OCI-LY7 (cell line): ENCODE measurements at regions not wholly inside any gene's neighbourhood (a gene's known extent, or its start where the extent isn't known, plus 50 kb on each side); places are given as distances from the start of the nearest gene placed in this dataset.

Experiments
- BruUV-seq: library from RNA; stranded (reverse); fragments of 400-500 nt; replicated peaks from 2 replicates; lab custom pipeline; 2021; lab: Mats Ljungman, UMichigan
- CTCF ChIA-PET: fragments of 300-600 bp; sonication (Branson Sonifier 250); formaldehyde crosslinking; loops from one replicate; lab custom pipeline; 2022; ENCODE audit warnings: antibody characterized with exemption; ENCODE audit not compliant: unreplicated experiment; lab: Charles Lee
- POLR2A ChIA-PET: fragments of 300-600 bp; sonication (Branson Sonifier 250); formaldehyde crosslinking; loops from one replicate; lab custom pipeline; 2022; ENCODE audit warnings: antibody characterized with exemption; lab: Charles Lee
- DNase-seq: peaks from one replicate; pipeline ENCODE4 v3.0.0-alpha.2; 2015; ENCODE audit warnings: low spot score
- H2AFZ ChIP-seq: fragments of 200-600 bp; sonication (generic), shearing (Covaris generic); 2 replicates; pipeline ENCODE4 v1.6.1; 2014; ENCODE audit warnings: mild to moderate bottlenecking, antibody characterized with exemption, low read length, moderate library complexity
- H3K27ac ChIP-seq: fragments of 200-600 bp; sonication (generic); 2 replicates; pipeline ENCODE4 v1.5.1; 2014; ENCODE audit warnings: mixed run types, low read depth, mild to moderate bottlenecking, moderate library complexity, low read length, inconsistent platforms; ENCODE audit not compliant: poor library complexity, severe bottlenecking
- H3K36me3 ChIP-seq: fragments of 200-600 bp; sonication (generic); 2 replicates; pipeline ENCODE4 v1.6.1; 2014; ENCODE audit warnings: mild to moderate bottlenecking, antibody characterized with exemption, low read length, moderate library complexity, mixed read lengths; ENCODE audit not compliant: insufficient read depth
- H3K4me1 ChIP-seq: fragments of 200-600 bp; sonication (generic); 2 replicates; pipeline ENCODE4 v1.5.1; 2014; ENCODE audit warnings: mild to moderate bottlenecking, low read length; ENCODE audit not compliant: insufficient read depth, poor library complexity, severe bottlenecking
- H3K4me2 ChIP-seq: fragments of 200-600 bp; sonication (generic); 2 replicates; pipeline ENCODE4 v1.6.1; 2014; ENCODE audit warnings: mild to moderate bottlenecking, low read length
- H3K4me3 ChIP-seq: fragments of 200-600 bp; sonication (generic); 2 replicates; pipeline ENCODE4 v1.5.1; 2014; ENCODE audit warnings: mild to moderate bottlenecking, low read depth, low read length; ENCODE audit not compliant: poor library complexity, severe bottlenecking
- H3K79me2 ChIP-seq: fragments of 200-600 bp; sonication (generic); 2 replicates; pipeline ENCODE4 v1.6.1; 2016; ENCODE audit warnings: low read depth, mild to moderate bottlenecking, low read length, moderate library complexity, mixed read lengths; ENCODE audit not compliant: insufficient read depth
- H3K9me2 ChIP-seq: fragments of 200-600 bp; sonication (generic); 2 replicates; pipeline ENCODE4 v1.6.1; 2016; ENCODE audit warnings: mild to moderate bottlenecking, low read length, mixed read lengths; ENCODE audit not compliant: insufficient read depth
- H3K9me3 ChIP-seq: fragments of 200-600 bp; sonication (generic); 2 replicates; pipeline ENCODE4 v1.6.1; 2014; ENCODE audit warnings: mild to moderate bottlenecking, mixed run types, low read length, mixed read lengths
- H4K20me1 ChIP-seq: fragments of 200-600 bp; sonication (generic); 2 replicates; pipeline ENCODE4 v1.6.1; 2014; ENCODE audit warnings: mild to moderate bottlenecking, antibody characterized with exemption, low read length, moderate library complexity, mixed read lengths; ENCODE audit not compliant: insufficient read depth
- CTCF ChIP-seq: fragments of 200-600 bp; sonication (generic); conservative IDR thresholded peaks from 2 replicates; pipeline ENCODE4 v1.5.1; 2014; ENCODE audit warnings: mild to moderate bottlenecking, antibody characterized with exemption, low read length, moderate library complexity, mixed read lengths
- EZH2phosphoT487 ChIP-seq: fragments of 200-600 bp; sonication (generic); IDR thresholded peaks from 2 replicates; pipeline ENCODE4 v1.6.1; 2018; ENCODE audit warnings: low read depth, borderline replicate concordance, mild to moderate bottlenecking, mixed run types, antibody characterized with exemption, low read length, moderate library complexity, mixed read lengths
- intact Hi-C: fragments of 100-400 bp; cut with micrococcal nuclease; formaldehyde crosslinking; loops from one replicate; pipeline ENCODE4 v1.10.0; 2022; ENCODE audit not compliant: unreplicated experiment

- TF ChIP-seq CTCF (no peak), EZH2phosphoT487 (no peak)
- CTCF ChIA-PET = no interaction called here
Observed at GRCh38 chr14:98290596-98290995, 981.4 kb downstream of the BCL11B start.

GRCh38 chr14:98292191-98292590 lies 979.8 kb downstream of the BCL11B start:
- Histone ChIP-seq H2AFZ (no peak overlapping the region), H3K9me2 (no peaks in the 10 kb centered on the region), H3K9me3 (no peaks in the 10 kb centered on the region), H3K36me3 (no peaks in the 10 kb centered on the region), H3K4me1 (no peaks in the 10 kb centered on the region), H3K27ac (no peak overlapping the region), H3K4me3 (no peak overlapping the region), H3K79me2 (no peaks in the 10 kb centered on the region), H4K20me1 (no peaks in the 10 kb centered on the region), H3K4me2 (no peak overlapping the region)
- ChIA-PET POLR2A (no interaction called here), CTCF (no interaction called here)
- TF ChIP-seq EZH2phosphoT487 = no peak
- intact Hi-C loops = no loop called here
- BruUV-seq = no TSS peak
- DNase-seq = no peak

More at GRCh38 chr14:98290596-98290995, 981.4 kb downstream of the BCL11B start:
- H3K4me1 ChIP-seq = no peaks in the 10 kb centered on the region
- no peaks in the 10 kb centered on the region for H3K79me2 ChIP-seq
- no peak overlapping the region for H2AFZ ChIP-seq
- DNase-seq = no peak
- intact Hi-C loops = no loop called here
- H3K4me3 ChIP-seq = no peak overlapping the region
- H3K4me2 ChIP-seq = no peak overlapping the region
- H3K9me3 ChIP-seq = no peaks in the 10 kb centered on the region
- H3K27ac ChIP-seq = no peak overlapping the region
- no peaks in the 10 kb centered on the region for H3K36me3 ChIP-seq
- POLR2A ChIA-PET = interaction anchor here (0.6 kb wide), 1 partner anchor 71 kb away, joined by 3 read pairs; no protein-coding TSS in a partner anchor
- H3K9me2 ChIP-seq = no peaks in the 10 kb centered on the region
- BruUV-seq = no TSS peak
- H4K20me1 ChIP-seq = no peaks in the 10 kb centered on the region

- no peak for DNase-seq
- Histone ChIP-seq H3K4me2 (no peak overlapping the region), H2AFZ (no peak overlapping the region), H3K9me2 (no peaks in the 10 kb centered on the region), H3K9me3 (no peaks in the 10 kb centered on the region), H3K36me3 (no peaks in the 10 kb centered on the region), H4K20me1 (no peaks in the 10 kb centered on the region), H3K79me2 (no peaks in the 10 kb centered on the region), H3K4me3 (no peak overlapping the region), H3K27ac (no peak overlapping the region), H3K4me1 (no peaks in the 10 kb centered on the region)
- TF ChIP-seq EZH2phosphoT487 = no peak
- TF ChIP-seq CTCF = no peak
- intact Hi-C loops = no loop called here
- ChIA-PET CTCF (no interaction called here), POLR2A (no interaction called here)
- no TSS peak for BruUV-seq
Observed at GRCh38 chr14:98293576-98293975, 978.4 kb downstream of the BCL11B start.
